ENCODE measurements at regions not wholly inside any gene's neighbourhood (a gene's known extent, or its start where the extent isn't known, plus 50 kb on each side); places are given as distances from the start of the nearest gene placed in this dataset.

GRCh38 chr9:13879981-13880380 is 434.0 kb downstream of the NFIB start:
- no peak overlapping the region for H3K4me3 ChIP-seq (ENCODE audit: low read depth, low read length)
- no peak for TF ChIP-seq CTCF (IDR thresholded peaks at IDR 0.05; ENCODE audit: low read depth, low read length)

- no peak overlapping the region for H3K4me3 ChIP-seq (ENCODE audit: low read depth, low read length)
- TF ChIP-seq CTCF (IDR thresholded peaks at IDR 0.05; ENCODE audit: low read depth, low read length): no peak
Observed at GRCh38 chr9:13879011-13879410, 434.9 kb downstream of the NFIB start.

- no peak overlapping the region for H3K4me3 ChIP-seq (ENCODE audit: low read depth, low read length)
- TF ChIP-seq CTCF (IDR thresholded peaks at IDR 0.05; ENCODE audit: low read depth, low read length): no peak
Observed at GRCh38 chr9:13878241-13878711, 435.7 kb downstream of the NFIB start.

- no peak overlapping the region for H3K4me3 ChIP-seq (ENCODE audit: low read depth, low read length)
- no peak for TF ChIP-seq CTCF (IDR thresholded peaks at IDR 0.05; ENCODE audit: low read depth, low read length)
Observed at GRCh38 chr9:13876741-13877140, 437.2 kb downstream of the NFIB start.

GRCh38 chr9:13873203-13873602 is 440.7 kb downstream of the NFIB start:
- no peak overlapping the region for H3K4me3 ChIP-seq (ENCODE audit: low read depth, low read length)
- TF ChIP-seq CTCF (IDR thresholded peaks at IDR 0.05; ENCODE audit: low read depth, low read length): no peak

- no peak overlapping the region for H3K4me3 ChIP-seq (ENCODE audit: low read depth, low read length)
- TF ChIP-seq CTCF (IDR thresholded peaks at IDR 0.05; ENCODE audit: low read depth, low read length): no peak
Observed at GRCh38 chr9:13868336-13868735, 445.6 kb downstream of the NFIB start.

GRCh38 chr9:13865869-13866268 is 448.1 kb downstream of the NFIB start:
- H3K4me3 ChIP-seq (ENCODE audit: low read depth, low read length): no peak overlapping the region
- no peak for TF ChIP-seq CTCF (IDR thresholded peaks at IDR 0.05; ENCODE audit: low read depth, low read length)

All from WI38 (cell line).